Hindlimb muscle (tissue), 1 donor: ENCODE measurements at regions not wholly inside any gene's neighbourhood (a gene's known extent, or its start where the extent isn't known, plus 50 kb on each side); places are given as distances from the start of the nearest gene placed in this dataset.

Experiments
- DNase-seq: peaks from one replicate; pipeline ENCODE4 v3.0.0-alpha.2; 2013

GRCh38 chr5:124582561-124582840, 163.9 kb downstream of the ZNF608 start:
- DNase-seq, result no peak

GRCh38 chr5:124581738-124582560, 164.5 kb downstream of the ZNF608 start:
- DNase-seq, result no peak

- no peak for DNase-seq
Observed at GRCh38 chr5:124580925-124581737, 165.3 kb downstream of the ZNF608 start.

GRCh38 chr5:124580512-124580911, 165.9 kb downstream of the ZNF608 start:
- DNase-seq, result no peak

- no peak for DNase-seq
Observed at GRCh38 chr5:124576848-124577409, 169.5 kb downstream of the ZNF608 start.

- no peak for DNase-seq
Observed at GRCh38 chr5:124575725-124576124, 170.7 kb downstream of the ZNF608 start.

- no peak for DNase-seq
Observed at GRCh38 chr5:124574521-124575436, 171.7 kb downstream of the ZNF608 start.

- no peak for DNase-seq
Observed at GRCh38 chr5:124572971-124573370, 173.5 kb downstream of the ZNF608 start.

GRCh38 chr5:124570285-124571035, 176.0 kb downstream of the ZNF608 start:
- DNase-seq, result no peak

- DNase-seq, result no peak
Observed at GRCh38 chr5:124566875-124567450, 179.5 kb downstream of the ZNF608 start.

GRCh38 chr5:124561451-124561850, 185.0 kb downstream of the ZNF608 start:
- DNase-seq, result no peak

- no peak for DNase-seq
Observed at GRCh38 chr5:124560370-124560769, 186.1 kb downstream of the ZNF608 start.

GRCh38 chr5:124557761-124558160, 188.7 kb downstream of the ZNF608 start:
- DNase-seq, result no peak

- DNase-seq, result no peak
Observed at GRCh38 chr5:124554746-124555578, 191.5 kb downstream of the ZNF608 start.

- DNase-seq, result no peak
Observed at GRCh38 chr5:124553911-124554310, 192.5 kb downstream of the ZNF608 start.

GRCh38 chr5:124552526-124552925, 193.9 kb downstream of the ZNF608 start:
- DNase-seq, result no peak

- DNase-seq, result no peak
Observed at GRCh38 chr5:124551939-124552279, 194.5 kb downstream of the ZNF608 start.

GRCh38 chr5:124550731-124551130, 195.7 kb downstream of the ZNF608 start:
- no peak for DNase-seq

- DNase-seq, result no peak
Observed at GRCh38 chr5:124549891-124550436, 196.5 kb downstream of the ZNF608 start.

GRCh38 chr5:124546643-124547042, 199.8 kb downstream of the ZNF608 start:
- no peak for DNase-seq
